ENCODE measurements at regions not wholly inside any gene's neighbourhood (a gene's known extent, or its start where the extent isn't known, plus 50 kb on each side); places are given as distances from the start of the nearest gene placed in this dataset.

GRCh38 chr20:16135630-16136029 is 437.6 kb downstream of the KIF16B start:
- no peak for TF ChIP-seq CTCF (IDR thresholded peaks at IDR 0.05; ENCODE audit: insufficient read depth, low read length, poor library complexity, severe bottlenecking)
- no peak overlapping the region for H3K4me3 ChIP-seq (ENCODE audit: low read depth, low read length)
- DNase-seq (ENCODE audit: low read depth): no peak
- no peaks in the 10 kb centered on the region for H3K27me3 ChIP-seq (ENCODE audit: control insufficient read depth, insufficient read depth, low read length)
- H3K36me3 ChIP-seq (ENCODE audit: control insufficient read depth, insufficient read depth, low read length): no peaks in the 10 kb centered on the region

GRCh38 chr20:16132036-16132798 is 441.0 kb downstream of the KIF16B start:
- DNase-seq (ENCODE audit: low read depth): no peak
- Histone ChIP-seq H3K36me3 (ENCODE audit: control insufficient read depth, insufficient read depth, low read length) (no peaks in the 10 kb centered on the region), H3K4me3 (ENCODE audit: low read depth, low read length) (no peak overlapping the region), H3K27me3 (ENCODE audit: control insufficient read depth, insufficient read depth, low read length) (no peaks in the 10 kb centered on the region)
- no peak for TF ChIP-seq CTCF (IDR thresholded peaks at IDR 0.05; ENCODE audit: insufficient read depth, low read length, poor library complexity, severe bottlenecking)

GRCh38 chr20:16129411-16129810 is 443.8 kb downstream of the KIF16B start:
- no peak for TF ChIP-seq CTCF (IDR thresholded peaks at IDR 0.05; ENCODE audit: insufficient read depth, low read length, poor library complexity, severe bottlenecking)
- Histone ChIP-seq H3K27me3 (ENCODE audit: control insufficient read depth, insufficient read depth, low read length) (no peaks in the 10 kb centered on the region), H3K36me3 (ENCODE audit: control insufficient read depth, insufficient read depth, low read length) (no peaks in the 10 kb centered on the region), H3K4me3 (ENCODE audit: low read depth, low read length) (no peak overlapping the region)
- no peak for DNase-seq (ENCODE audit: low read depth)

- no peak for TF ChIP-seq CTCF (IDR thresholded peaks at IDR 0.05; ENCODE audit: insufficient read depth, low read length, poor library complexity, severe bottlenecking)
- Histone ChIP-seq H3K4me3 (ENCODE audit: low read depth, low read length) (no peak overlapping the region), H3K36me3 (ENCODE audit: control insufficient read depth, insufficient read depth, low read length) (no peaks in the 10 kb centered on the region), H3K27me3 (ENCODE audit: control insufficient read depth, insufficient read depth, low read length) (no peaks in the 10 kb centered on the region)
- DNase-seq (ENCODE audit: low read depth): no peak
Measured at GRCh38 chr20:16128538-16129106, 444.6 kb downstream of the KIF16B start.

GRCh38 chr20:16125816-16126215 is 447.4 kb downstream of the KIF16B start:
- no peak for TF ChIP-seq CTCF (IDR thresholded peaks at IDR 0.05; ENCODE audit: insufficient read depth, low read length, poor library complexity, severe bottlenecking)
- no peaks in the 10 kb centered on the region for H3K36me3 ChIP-seq (ENCODE audit: control insufficient read depth, insufficient read depth, low read length)
- no peak overlapping the region for H3K4me3 ChIP-seq (ENCODE audit: low read depth, low read length)
- no peaks in the 10 kb centered on the region for H3K27me3 ChIP-seq (ENCODE audit: control insufficient read depth, insufficient read depth, low read length)
- DNase-seq (ENCODE audit: low read depth): no peak
